Keratinocyte (primary cell): ENCODE measurements at regions not wholly inside any gene's neighbourhood (a gene's known extent, or its start where the extent isn't known, plus 50 kb on each side); places are given as distances from the start of the nearest gene placed in this dataset.

Experiments used
- DNase-seq: peaks from one replicate; pipeline ENCODE4 v3.0.0-alpha.2; 2011; ENCODE audit warnings: low read depth, missing footprints, low spot score
- FAIRE-seq: peaks from 2 replicates; lab custom pipeline; 2011; peaks lifted over from hg19 to GRCh38; lab: Jason Lieb, UNC
- H2AFZ ChIP-seq: 2 replicates; pipeline ENCODE4 v1.6.0; 2012; ENCODE audit warnings: low read length, control low read depth, inconsistent platforms; ENCODE audit not compliant: control insufficient read depth
- H3K27ac ChIP-seq: 2 replicates; pipeline ENCODE4 v1.5.1; 2011; ENCODE audit warnings: low read length; ENCODE audit not compliant: control insufficient read depth, insufficient read depth
- H3K27me3 ChIP-seq: 3 replicates; pipeline ENCODE4 v1.6.0; 2011; ENCODE audit warnings: low read length; ENCODE audit not compliant: control insufficient read depth, insufficient read depth; ENCODE audit errors: extremely low read depth
- H3K36me3 ChIP-seq, 2 experiments: 2 replicates in 1 of 2; 3 replicates in 1 of 2; pipeline ENCODE4 v1.5.1; 2011; ENCODE audit warnings: low read length in 2 of 2, mild to moderate bottlenecking in 1 of 2; ENCODE audit not compliant: control insufficient read depth in 2 of 2, insufficient read depth in 2 of 2; ENCODE audit errors: extremely low read depth in 1 of 2
- H3K4me1 ChIP-seq: 3 replicates; pipeline ENCODE4 v1.5.1; 2011; ENCODE audit warnings: low read length; ENCODE audit not compliant: control insufficient read depth, insufficient read depth; ENCODE audit errors: extremely low read depth
- H3K4me2 ChIP-seq: 3 replicates; pipeline ENCODE4 v1.6.0; 2011; ENCODE audit warnings: low read depth, low read length; ENCODE audit not compliant: control insufficient read depth, insufficient read depth; ENCODE audit errors: extremely low read depth
- H3K4me3 ChIP-seq, 3 experiments: fragments of 200-600 bp in 1 of 3; sonication (generic) in 1 of 3; 2 replicates in 2 of 3; 3 replicates in 1 of 3; pipeline ENCODE4 v1.5.1; 2011 to 2016; ENCODE audit warnings: low read length in 3 of 3, mild to moderate bottlenecking in 3 of 3, control low read depth in 2 of 3, inconsistent platforms in 1 of 3, low read depth in 1 of 3, mixed read lengths in 1 of 3, mixed run types in 1 of 3, moderate library complexity in 1 of 3; ENCODE audit not compliant: control insufficient read depth in 2 of 3, insufficient read depth in 2 of 3; ENCODE audit errors: extremely low read depth in 1 of 3
- H3K79me2 ChIP-seq: 2 replicates; pipeline ENCODE4 v1.6.0; 2012; ENCODE audit warnings: low read length; ENCODE audit not compliant: control insufficient read depth, insufficient read depth
- H3K9ac ChIP-seq: 3 replicates; pipeline ENCODE4 v1.6.0; 2011; ENCODE audit warnings: low read length; ENCODE audit not compliant: control insufficient read depth, insufficient read depth; ENCODE audit errors: extremely low read depth
- H3K9me1 ChIP-seq: 3 replicates; pipeline ENCODE4 v1.6.0; 2011; ENCODE audit warnings: low read length; ENCODE audit not compliant: control insufficient read depth, insufficient read depth; ENCODE audit errors: extremely low read depth
- H3K9me3 ChIP-seq: 2 replicates; pipeline ENCODE4 v1.5.1; 2012; ENCODE audit warnings: low read depth, low read length; ENCODE audit not compliant: control insufficient read depth
- H4K20me1 ChIP-seq: 3 replicates; pipeline ENCODE4 v1.6.0; 2011; ENCODE audit warnings: low read length; ENCODE audit not compliant: control insufficient read depth, insufficient read depth; ENCODE audit errors: extremely low read depth
- CTCF ChIP-seq, 3 experiments: IDR thresholded peaks in 1 of 3; conservative IDR thresholded peaks in 1 of 3; optimal IDR thresholded peaks in 1 of 3; 2 replicates in 2 of 3; 3 replicates in 1 of 3; pipeline versions ENCODE3 to v1.5.1; 2011; ENCODE audit warnings: low read length in 3 of 3, mild to moderate bottlenecking in 3 of 3, moderate library complexity in 2 of 3, control low read depth in 1 of 3, inconsistent platforms in 1 of 3; ENCODE audit not compliant: insufficient read depth in 2 of 3; ENCODE audit errors: extremely low read depth in 1 of 3
- EZH2 ChIP-seq: IDR thresholded peaks from one replicate; pipeline ENCODE4 v1.6.1; 2012; ENCODE audit warnings: inconsistent platforms, mild to moderate bottlenecking, low read length, moderate library complexity
- dilution Hi-C: fragments of 300-500 bp; cut with MboI; formaldehyde crosslinking; loops from one replicate; pipeline ENCODE4 v1.7.0; 2020; ENCODE audit warnings: low sequenced_read_pairs; ENCODE audit not compliant: extremely low pct_ligation_motif_present

- Histone ChIP-seq H3K9me3 (no peaks in the 10 kb centered on the region), H3K36me3 (no peaks in the 10 kb centered on the region), H3K9ac (no peak overlapping the region), H3K4me1 (peaks cover 10% of the 10 kb centered on the region), H3K27me3 (peaks cover 2% of the 10 kb centered on the region), H3K4me2 (no peak overlapping the region), H3K27ac (no peak overlapping the region), H3K4me3 (no peak overlapping the region), H3K79me2 (no peaks in the 10 kb centered on the region), H4K20me1 (no peaks in the 10 kb centered on the region), H3K9me1 (no peaks in the 10 kb centered on the region), H2AFZ (no peak overlapping the region)
- dilution Hi-C loops, result no loop called here
- TF ChIP-seq CTCF (optimal IDR thresholded peaks at IDR 0.05 in 1 of 3, IDR thresholded peaks at IDR 0.05 in 1 of 3, conservative IDR thresholded peaks at IDR 0.05 in 1 of 3; ENCODE audit: extremely low read depth in 1 of 3, insufficient read depth in 2 of 3, low read length in 3 of 3) (no peak), EZH2 (no peak)
- FAIRE-seq, result no peak
- DNase-seq, result no peak
Measured at GRCh38 chr11:69403556-69404215, 77.8 kb upstream of the LINC01488 start.

GRCh38 chr11:69406060-69406459 lies 75.4 kb upstream of the LINC01488 start:
- Histone ChIP-seq H4K20me1 (no peaks in the 10 kb centered on the region), H3K4me1 (no peaks in the 10 kb centered on the region), H3K4me2 (no peak overlapping the region), H3K9me1 (no peaks in the 10 kb centered on the region), H3K27ac (no peak overlapping the region), H3K4me3 (no peak overlapping the region), H3K9me3 (no peaks in the 10 kb centered on the region), H3K36me3 (no peaks in the 10 kb centered on the region), H3K79me2 (no peaks in the 10 kb centered on the region), H3K9ac (no peak overlapping the region), H2AFZ (no peak overlapping the region), H3K27me3 (peaks cover 2% of the 10 kb centered on the region)
- TF ChIP-seq CTCF (optimal IDR thresholded peaks at IDR 0.05 in 1 of 3, IDR thresholded peaks at IDR 0.05 in 1 of 3, conservative IDR thresholded peaks at IDR 0.05 in 1 of 3; ENCODE audit: extremely low read depth in 1 of 3, insufficient read depth in 2 of 3, low read length in 3 of 3), result no peak
- TF ChIP-seq EZH2, result no peak
- dilution Hi-C loops, result no loop called here
- FAIRE-seq (no peak), DNase-seq (no peak)
